ENCODE measurements at regions not wholly inside any gene's neighbourhood (a gene's known extent, or its start where the extent isn't known, plus 50 kb on each side); places are given as distances from the start of the nearest gene placed in this dataset.

GRCh38 chr7:123351516-123352505 is 152.0 kb upstream of the SLC13A1 start:
- no peak overlapping the region for H3K4me3 ChIP-seq (ENCODE audit: low read depth, low read length)
- TF ChIP-seq CTCF (IDR thresholded peaks at IDR 0.05; ENCODE audit: low read depth, low read length): no peak
- in situ Hi-C loops (cut with HindIII; ENCODE audit: low sequenced_read_pairs): no loop called here
- DNase-seq (ENCODE audit: low read depth, low spot score): peak; percentile 4

GRCh38 chr7:123351027-123351426 is 151.3 kb upstream of the SLC13A1 start:
- no peak for TF ChIP-seq CTCF (IDR thresholded peaks at IDR 0.05; ENCODE audit: low read depth, low read length)

GRCh38 chr7:123348690-123349089 is 148.9 kb upstream of the SLC13A1 start:
- in situ Hi-C loops (cut with HindIII; ENCODE audit: low sequenced_read_pairs): no loop called here
- no peak for TF ChIP-seq CTCF (IDR thresholded peaks at IDR 0.05; ENCODE audit: low read depth, low read length)
- DNase-seq (ENCODE audit: low read depth, low spot score): no peak
- no peak overlapping the region for H3K4me3 ChIP-seq (ENCODE audit: low read depth, low read length)

More at GRCh38 chr7:123351027-123351426, 151.3 kb upstream of the SLC13A1 start:
- H3K4me3 ChIP-seq (ENCODE audit: low read depth, low read length): no peak overlapping the region
- in situ Hi-C loops (cut with HindIII; ENCODE audit: low sequenced_read_pairs): no loop called here
- no peak for DNase-seq (ENCODE audit: low read depth, low spot score)

GRCh38 chr7:123346766-123347165 is 147.0 kb upstream of the SLC13A1 start:
- no peak for TF ChIP-seq CTCF (IDR thresholded peaks at IDR 0.05; ENCODE audit: low read depth, low read length)
- no peak overlapping the region for H3K4me3 ChIP-seq (ENCODE audit: low read depth, low read length)
- DNase-seq (ENCODE audit: low read depth, low spot score): no peak
- in situ Hi-C loops (cut with HindIII; ENCODE audit: low sequenced_read_pairs): no loop called here

- no peak for DNase-seq (ENCODE audit: low read depth, low spot score)
- no peak for TF ChIP-seq CTCF (IDR thresholded peaks at IDR 0.05; ENCODE audit: low read depth, low read length)
- in situ Hi-C loops (cut with HindIII; ENCODE audit: low sequenced_read_pairs): no loop called here
- H3K4me3 ChIP-seq (ENCODE audit: low read depth, low read length): no peak overlapping the region
Measured at GRCh38 chr7:123343611-123344010, 143.8 kb upstream of the SLC13A1 start.

- H3K4me3 ChIP-seq (ENCODE audit: low read depth, low read length): no peak overlapping the region
- no peak for DNase-seq (ENCODE audit: low read depth, low spot score)
- no peak for TF ChIP-seq CTCF (IDR thresholded peaks at IDR 0.05; ENCODE audit: low read depth, low read length)
- in situ Hi-C loops (cut with HindIII; ENCODE audit: low sequenced_read_pairs): no loop called here
Measured at GRCh38 chr7:123341102-123341501, 141.3 kb upstream of the SLC13A1 start.
